HepG2 (cell line): ENCODE measurements at regions not wholly inside any gene's neighbourhood (a gene's known extent, or its start where the extent isn't known, plus 50 kb on each side); places are given as distances from the start of the nearest gene placed in this dataset.

Experiments
- ATAC-seq: fragments of 200-7000 bp; cut with Tn5 transposase; 3 replicates; pipeline ENCODE4 v1.9.1; 2020; ENCODE audit warnings: mild to moderate bottlenecking, moderate library complexity
- BruUV-seq: library from RNA; stranded (reverse); fragments of 400-500 nt; replicated peaks from 2 replicates; lab custom pipeline; 2021; lab: Mats Ljungman, UMichigan
- CTCF ChIA-PET: fragments of 300-600 bp; formaldehyde crosslinking; extraction: SDS; loops from one replicate; lab custom pipeline; 2021; ENCODE audit warnings: low total read pairs, inconsistent platforms, low intra/inter-chr PET ratio; lab: Yijun Ruan, JAX
- POLR2A ChIA-PET: fragments of 350-600 bp; sonication (Branson Sonifier 250); formaldehyde crosslinking; loops from one replicate; lab custom pipeline; 2020; ENCODE audit warnings: antibody characterized with exemption, inconsistent platforms; lab: Yijun Ruan, JAX
- DNase-seq: peaks from one replicate; pipeline ENCODE4 v3.0.0-alpha.2; 2015; ENCODE audit warnings: low spot score
- FAIRE-seq: peaks from 3 replicates; lab custom pipeline; 2011; peaks lifted over from hg19 to GRCh38; lab: Jason Lieb, UNC
- H2AFZ ChIP-seq: one replicate; pipeline ENCODE4 v1.6.1; 2011; ENCODE audit warnings: low read length, inconsistent platforms
- H3K27ac ChIP-seq: fragments of 300-600 bp; 3 replicates; pipeline ENCODE4 v1.8.0; 2011; ENCODE audit warnings: mixed run types, mild to moderate bottlenecking, mixed read lengths, low read length, inconsistent platforms; ENCODE audit not compliant: insufficient read depth; ENCODE audit errors: extremely low read length
- H3K27me3 ChIP-seq, 2 experiments: fragments of 200-600 bp in 1 of 2; 2 replicates in 1 of 2; 3 replicates in 1 of 2; pipeline versions ENCODE4 v1.6.0 to v1.8.0; 2011; ENCODE audit warnings: low read length in 2 of 2, mild to moderate bottlenecking in 2 of 2, moderate library complexity in 2 of 2, inconsistent platforms in 1 of 2; ENCODE audit not compliant: insufficient read depth in 2 of 2, control insufficient read depth in 1 of 2
- H3K36me3 ChIP-seq, 2 experiments: fragments of 200-600 bp in 1 of 2; replicated peaks in 1 of 2; 2 replicates in 1 of 2; 3 replicates in 1 of 2; pipeline versions ENCODE4 v1.5.1 to v1.8.0; 2011; ENCODE audit warnings: low read length in 2 of 2, inconsistent platforms in 1 of 2; ENCODE audit not compliant: insufficient read depth in 2 of 2, control insufficient read depth in 1 of 2
- H3K4me1 ChIP-seq: 2 replicates; pipeline ENCODE4 v1.5.1; 2012; ENCODE audit warnings: low read length, inconsistent platforms; ENCODE audit not compliant: insufficient read depth
- H3K4me2 ChIP-seq: 2 replicates; pipeline ENCODE4 v1.6.0; 2011; ENCODE audit warnings: low read depth, low read length, inconsistent platforms
- H3K4me3 ChIP-seq, 3 experiments: fragments of 200-600 bp in 1 of 3; sonication (generic), shearing (Covaris generic) in 1 of 3; replicated peaks in 1 of 3; 2 replicates each; pipeline ENCODE4 v1.5.1; 2011 to 2016; ENCODE audit warnings: low read length in 3 of 3, inconsistent platforms in 2 of 3, low read depth in 2 of 3, mild to moderate bottlenecking in 2 of 3, control low read depth in 1 of 3, mixed read lengths in 1 of 3; ENCODE audit not compliant: insufficient read depth in 1 of 3
- H3K79me2 ChIP-seq: one replicate; pipeline ENCODE4 v1.6.1; 2011; ENCODE audit warnings: low read length, inconsistent platforms; ENCODE audit not compliant: insufficient read depth
- H3K9ac ChIP-seq: 2 replicates; pipeline ENCODE4 v1.6.0; 2011; ENCODE audit warnings: mild to moderate bottlenecking, low read depth, low read length, inconsistent platforms; ENCODE audit not compliant: insufficient read depth
- H3K9me3 ChIP-seq: 2 replicates; pipeline ENCODE4 v1.5.1; 2012; ENCODE audit warnings: mild to moderate bottlenecking, low read length
- H4K20me1 ChIP-seq: 2 replicates; pipeline ENCODE4 v1.6.0; 2011; ENCODE audit warnings: inconsistent platforms, mild to moderate bottlenecking, low read length, moderate library complexity; ENCODE audit not compliant: insufficient read depth
- ARNTL ChIP-seq: sonication (generic); formaldehyde crosslinking; IDR thresholded peaks from 2 replicates; pipeline ENCODE4 v1.4.0; 2020; ENCODE audit warnings: mild to moderate bottlenecking, missing genetic modification reagents
- CBX2 ChIP-seq, 2 experiments: fragments of 200-600 bp in 1 of 2; sonication (generic); formaldehyde crosslinking in 1 of 2; IDR thresholded peaks; 2 replicates each; pipeline versions ENCODE4 v1.7.0 to v1.8.1; 2018 to 2022; ENCODE audit warnings: low read depth in 2 of 2, low read length in 1 of 2, mild to moderate bottlenecking in 1 of 2, missing genetic modification reagents in 1 of 2
- DNMT3B ChIP-seq: conservative IDR thresholded peaks from 2 replicates; pipeline ENCODE4 v1.6.1; 2016; ENCODE audit warnings: missing biosample characterization, control low read depth
- FOXO1 ChIP-seq: sonication (generic); formaldehyde crosslinking; IDR thresholded peaks from 2 replicates; pipeline ENCODE4 v1.4.0; 2020; ENCODE audit warnings: missing genetic modification reagents
- HDAC2 ChIP-seq: sonication (generic); formaldehyde crosslinking; IDR thresholded peaks from 2 replicates; pipeline ENCODE4 v1.4.0; 2020; ENCODE audit warnings: missing genetic modification reagents
- ISL2 ChIP-seq: sonication (generic); formaldehyde crosslinking; IDR thresholded peaks from 2 replicates; pipeline ENCODE4 v1.5.0; 2020; ENCODE audit warnings: missing genetic modification reagents
- KLF11 ChIP-seq: IDR thresholded peaks from 2 replicates; pipeline ENCODE4 v1.6.1; 2016; ENCODE audit warnings: missing compliant biosample characterization
- MEIS2 ChIP-seq: sonication (generic); formaldehyde crosslinking; IDR thresholded peaks from 2 replicates; pipeline ENCODE4 v1.9.0; 2021; ENCODE audit warnings: mild to moderate bottlenecking, missing genetic modification reagents
- NFE2 ChIP-seq: sonication (generic); formaldehyde crosslinking; IDR thresholded peaks from 2 replicates; pipeline ENCODE4 v1.4.0; 2020; ENCODE audit warnings: missing genetic modification reagents
- PPARG ChIP-seq: conservative IDR thresholded peaks from 2 replicates; pipeline ENCODE4 v1.6.1; 2016; ENCODE audit warnings: missing biosample characterization, missing genetic modification reagents
- PREB ChIP-seq: sonication (generic); formaldehyde crosslinking; IDR thresholded peaks from 2 replicates; pipeline ENCODE4 v1.4.0; 2020; ENCODE audit warnings: missing genetic modification reagents
- RFXAP ChIP-seq: sonication (generic); formaldehyde crosslinking; IDR thresholded peaks from 2 replicates; pipeline ENCODE4 v1.4.0; 2020; ENCODE audit warnings: missing genetic modification reagents, borderline replicate concordance
- SUZ12 ChIP-seq: fragments of 150-350 bp; IDR thresholded peaks from 2 replicates; pipeline ENCODE4 v1.6.1; 2014; ENCODE audit warnings: low read depth, low read length
- TRAFD1 ChIP-seq: sonication (generic); formaldehyde crosslinking; IDR thresholded peaks from 2 replicates; pipeline ENCODE4 v1.5.1; 2020; ENCODE audit warnings: missing genetic modification reagents, mild to moderate bottlenecking, borderline replicate concordance
- ZEB1 ChIP-seq: IDR thresholded peaks from 2 replicates; pipeline ENCODE4 v1.6.1; 2012; ENCODE audit warnings: mild to moderate bottlenecking, low read depth, inconsistent platforms; ENCODE audit not compliant: insufficient replicate concordance
- ZNF530 ChIP-seq: sonication (generic); formaldehyde crosslinking; IDR thresholded peaks from 2 replicates; pipeline ENCODE4 v1.5.0; 2020; ENCODE audit warnings: low read depth, mild to moderate bottlenecking, missing genetic modification reagents
- WGBS: methylation state at CpG from one replicate; pipeline ENCODE4 v1.1.6; 2017; ENCODE audit warnings: low lambda C conversion rate; 5-methylcytosine and 5-hydroxymethylcytosine counted together
- in situ Hi-C: cut with HindIII; loops from 2 replicates; pipeline ENCODE4 v1.10.0; 2017; ENCODE audit warnings: low pct_unique_long_range_greater_than_20kb; ENCODE audit not compliant: extremely low pct_ligation_motif_present
- intact Hi-C: fragments of 100-400 bp; cut with micrococcal nuclease; formaldehyde crosslinking; loops from one replicate; pipeline ENCODE4 v1.10.0; 2022; ENCODE audit not compliant: unreplicated experiment
- TF ChIP-seq, protein P1 (sequence below): IDR thresholded peaks from 2 replicates; pipeline ENCODE4 v1.6.1; 2016; ENCODE audit warnings: low read depth, control low read depth
- TF ChIP-seq, protein P2 (sequence below): sonication (generic); formaldehyde crosslinking; IDR thresholded peaks from 2 replicates; pipeline ENCODE4 v1.4.0; 2020; ENCODE audit warnings: mild to moderate bottlenecking, missing genetic modification reagents

DNA sequence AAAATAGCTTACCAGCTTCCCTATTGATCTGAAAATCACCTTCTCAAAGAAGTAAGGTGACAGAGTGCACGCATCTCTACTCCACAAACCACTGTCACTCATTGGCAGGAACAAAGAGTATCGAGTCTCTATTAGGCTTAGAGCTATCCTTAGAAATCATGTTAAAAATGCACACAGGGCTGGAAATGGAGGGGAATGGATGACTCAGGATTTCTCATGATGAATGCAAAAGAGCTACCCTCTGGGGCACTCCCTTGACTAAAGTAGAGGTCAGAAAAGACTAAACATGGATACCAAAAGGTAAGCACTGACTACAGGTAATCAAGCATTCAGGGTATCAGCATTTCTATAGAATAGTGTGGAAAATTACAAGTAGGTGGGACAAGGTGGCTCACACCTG, 96.1 kb upstream of the ANO4 start:
- in situ Hi-C loops (no loop called here), intact Hi-C loops (no loop called here)
- WGBS, result 3% methylated on average over 2 of the region's 2 CpGs
- CTCF ChIA-PET, result no interaction called here
- H3K27ac ChIP-seq, result no peak overlapping the region
- H3K9ac ChIP-seq, result no peak overlapping the region
- H2AFZ ChIP-seq, result no peak overlapping the region
- no peaks in the 10 kb centered on the region for H3K27me3 ChIP-seq
- H3K79me2 ChIP-seq, result no peaks in the 10 kb centered on the region
- no peaks in the 10 kb centered on the region for H3K9me3 ChIP-seq
- H3K4me1 ChIP-seq, result no peaks in the 10 kb centered on the region
- TF ChIP-seq PPARG (CRISPR knock-in tag) (no peak), ARNTL (CRISPR knock-in tag) (no peak), MEIS2 (CRISPR knock-in tag) (no peak), SUZ12 (no peak), ZNF530 (CRISPR knock-in tag) (no peak), ISL2 (CRISPR knock-in tag) (no peak), ZEB1 (no peak), HDAC2 (CRISPR knock-in tag) (no peak), KLF11 (CRISPR knock-in tag) (no peak), FOXO1 (CRISPR knock-in tag) (no peak), RFXAP (CRISPR knock-in tag) (no peak), NFE2 (CRISPR knock-in tag) (no peak), TRAFD1 (CRISPR knock-in tag) (no peak), CBX2 (IDR thresholded peaks at IDR 0.05; ENCODE audit: low read depth, low read length) (no peak), CBX2 (CRISPR knock-in tag; IDR thresholded peaks at IDR 0.05; ENCODE audit: low read depth) (no peak), DNMT3B (no peak), PREB (CRISPR knock-in tag) (no peak)
- TF ChIP-seq, protein P1, sequence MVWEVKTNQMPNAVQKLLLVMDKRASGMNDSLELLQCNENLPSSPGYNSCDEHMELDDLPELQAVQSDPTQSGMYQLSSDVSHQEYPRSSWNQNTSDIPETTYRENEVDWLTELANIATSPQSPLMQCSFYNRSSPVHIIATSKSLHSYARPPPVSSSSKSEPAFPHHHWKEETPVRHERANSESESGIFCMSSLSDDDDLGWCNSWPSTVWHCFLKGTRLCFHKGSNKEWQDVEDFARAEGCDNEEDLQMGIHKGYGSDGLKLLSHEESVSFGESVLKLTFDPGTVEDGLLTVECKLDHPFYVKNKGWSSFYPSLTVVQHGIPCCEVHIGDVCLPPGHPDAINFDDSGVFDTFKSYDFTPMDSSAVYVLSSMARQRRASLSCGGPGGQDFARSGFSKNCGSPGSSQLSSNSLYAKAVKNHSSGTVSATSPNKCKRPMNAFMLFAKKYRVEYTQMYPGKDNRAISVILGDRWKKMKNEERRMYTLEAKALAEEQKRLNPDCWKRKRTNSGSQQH (CRISPR knock-in tag), result no peak
- TF ChIP-seq, protein P2, sequence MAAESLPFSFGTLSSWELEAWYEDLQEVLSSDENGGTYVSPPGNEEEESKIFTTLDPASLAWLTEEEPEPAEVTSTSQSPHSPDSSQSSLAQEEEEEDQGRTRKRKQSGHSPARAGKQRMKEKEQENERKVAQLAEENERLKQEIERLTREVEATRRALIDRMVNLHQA (CRISPR knock-in tag), result no peak
- ATAC-seq (no peak), DNase-seq (no peak), FAIRE-seq (no peak)
- H4K20me1 ChIP-seq, result no peaks in the 10 kb centered on the region
- no peaks in the 10 kb centered on the region for H3K36me3 ChIP-seq
- no peak overlapping the region for H3K4me3 ChIP-seq
- POLR2A ChIA-PET, result no interaction called here
- no peak overlapping the region for H3K4me2 ChIP-seq
- no TSS peak for BruUV-seq
